Transverse colon (tissue), 4 donors: ENCODE measurements at regions not wholly inside any gene's neighbourhood (a gene's known extent, or its start where the extent isn't known, plus 50 kb on each side); places are given as distances from the start of the nearest gene placed in this dataset.

Source experiments
- CTCF ChIP-seq, 5 experiments: fragments of 200-600 bp in 3 of 5; fragments of 450-650 bp in 2 of 5; sonication (generic) in 3 of 5; IDR thresholded peaks; 1 replicate in 2 of 5; 2 replicates in 3 of 5; pipeline ENCODE4 v1.5.1; 2016 to 2017; ENCODE audit warnings: antibody characterized with exemption in 5 of 5, inconsistent platforms in 3 of 5, mild to moderate bottlenecking in 2 of 5, moderate library complexity in 1 of 5
- POLR2A ChIP-seq: fragments of 450-650 bp; IDR thresholded peaks from one replicate; pipeline ENCODE4 v1.6.1; 2016; ENCODE audit warnings: antibody characterized with exemption, mild to moderate bottlenecking, moderate library complexity
- POLR2AphosphoS5 ChIP-seq, 3 donors: sonication (generic); formaldehyde crosslinking; IDR thresholded peaks; one replicate each; pipeline ENCODE4 v1.6.1; 2016; ENCODE audit warnings: antibody characterized with exemption in 3 of 3

- TF ChIP-seq POLR2AphosphoS5 (IDR thresholded peaks at IDR 0.05) (no peak), CTCF (IDR thresholded peaks at IDR 0.05) (no peak), POLR2A (no peak)
Observed at GRCh38 chr18:28778706-28779105, 601.8 kb upstream of the CDH2 start.
